HUES48 (cell line): ENCODE measurements at regions not wholly inside any gene's neighbourhood (a gene's known extent, or its start where the extent isn't known, plus 50 kb on each side); places are given as distances from the start of the nearest gene placed in this dataset.

Experiments
- H3K27ac ChIP-seq: one replicate; pipeline ENCODE4 v1.7.0; 2013; ENCODE audit warnings: low read depth, low read length, inconsistent platforms
- H3K27me3 ChIP-seq: 2 replicates; pipeline ENCODE4 v1.6.1; 2013; ENCODE audit warnings: mild to moderate bottlenecking, low read length; ENCODE audit not compliant: control insufficient read depth, insufficient read depth
- H3K36me3 ChIP-seq: 2 replicates; pipeline ENCODE4 v1.6.1; 2013; ENCODE audit warnings: low read length; ENCODE audit not compliant: control insufficient read depth, insufficient read depth
- H3K4me1 ChIP-seq: 2 replicates; pipeline ENCODE4 v1.6.1; 2013; ENCODE audit warnings: mild to moderate bottlenecking, low read length; ENCODE audit not compliant: control insufficient read depth, insufficient read depth
- H3K4me3 ChIP-seq: 2 replicates; pipeline ENCODE4 v1.5.1; 2013; ENCODE audit warnings: mild to moderate bottlenecking, low read depth, low read length
- H3K9ac ChIP-seq: 2 replicates; pipeline ENCODE4 v1.6.1; 2013; ENCODE audit warnings: mild to moderate bottlenecking, low read depth, low read length, moderate library complexity
- H3K9me3 ChIP-seq: 2 replicates; pipeline ENCODE4 v1.6.1; 2013; ENCODE audit warnings: low read length; ENCODE audit not compliant: control insufficient read depth, insufficient read depth

- Histone ChIP-seq H3K36me3 (no peaks in the 10 kb centered on the region), H3K4me3 (no peak overlapping the region), H3K27ac (peak overlapping the region; percentile 66), H3K9ac (no peak overlapping the region), H3K9me3 (no peaks in the 10 kb centered on the region), H3K4me1 (peaks cover 25% of the 10 kb centered on the region), H3K27me3 (no peaks in the 10 kb centered on the region)
Measured at GRCh38 chr7:25753837-25754236, 398.2 kb upstream of the NFE2L3 start.

GRCh38 chr7:25754333-25754732 is 397.7 kb upstream of the NFE2L3 start:
- H3K27me3 ChIP-seq = no peaks in the 10 kb centered on the region
- H3K27ac ChIP-seq = no peak overlapping the region
- no peaks in the 10 kb centered on the region for H3K36me3 ChIP-seq

GRCh38 chr7:25754751-25755150 is 397.2 kb upstream of the NFE2L3 start:
- H3K27ac ChIP-seq = no peak overlapping the region
- H3K27me3 ChIP-seq = no peaks in the 10 kb centered on the region
- no peak overlapping the region for H3K9ac ChIP-seq
- peaks cover 33% of the 10 kb centered on the region for H3K4me1 ChIP-seq
- H3K4me3 ChIP-seq = no peak overlapping the region
- no peaks in the 10 kb centered on the region for H3K36me3 ChIP-seq
- no peaks in the 10 kb centered on the region for H3K9me3 ChIP-seq

More at GRCh38 chr7:25754333-25754732, 397.7 kb upstream of the NFE2L3 start:
- H3K9me3 ChIP-seq = no peaks in the 10 kb centered on the region
- no peak overlapping the region for H3K9ac ChIP-seq
- H3K4me3 ChIP-seq = no peak overlapping the region
- H3K4me1 ChIP-seq = peaks cover 29% of the 10 kb centered on the region

GRCh38 chr7:25756601-25757000 is 395.4 kb upstream of the NFE2L3 start:
- Histone ChIP-seq H3K4me1 (peaks cover 23% of the 10 kb centered on the region), H3K9ac (no peak overlapping the region), H3K9me3 (no peaks in the 10 kb centered on the region), H3K4me3 (no peak overlapping the region), H3K27ac (no peak overlapping the region), H3K27me3 (no peaks in the 10 kb centered on the region), H3K36me3 (no peaks in the 10 kb centered on the region)

- no peak overlapping the region for H3K27ac ChIP-seq
- H3K4me1 ChIP-seq = peaks cover 13% of the 10 kb centered on the region
- no peaks in the 10 kb centered on the region for H3K27me3 ChIP-seq
- H3K4me3 ChIP-seq = no peak overlapping the region
- no peaks in the 10 kb centered on the region for H3K36me3 ChIP-seq
- no peaks in the 10 kb centered on the region for H3K9me3 ChIP-seq
- no peak overlapping the region for H3K9ac ChIP-seq
Measured at GRCh38 chr7:25758559-25758958, 393.4 kb upstream of the NFE2L3 start.

- H3K36me3 ChIP-seq = no peaks in the 10 kb centered on the region
- H3K4me3 ChIP-seq = no peak overlapping the region
- no peaks in the 10 kb centered on the region for H3K27me3 ChIP-seq
- no peak overlapping the region for H3K27ac ChIP-seq
- H3K9me3 ChIP-seq = no peaks in the 10 kb centered on the region
- peaks cover 13% of the 10 kb centered on the region for H3K4me1 ChIP-seq
- H3K9ac ChIP-seq = no peak overlapping the region
Measured at GRCh38 chr7:25759286-25759685, 392.7 kb upstream of the NFE2L3 start.

- H3K4me3 ChIP-seq = no peak overlapping the region
- H3K4me1 ChIP-seq = peaks cover 13% of the 10 kb centered on the region
- no peak overlapping the region for H3K9ac ChIP-seq
- H3K9me3 ChIP-seq = no peaks in the 10 kb centered on the region
- H3K36me3 ChIP-seq = no peaks in the 10 kb centered on the region
- H3K27ac ChIP-seq = no peak overlapping the region
- H3K27me3 ChIP-seq = no peaks in the 10 kb centered on the region
Measured at GRCh38 chr7:25759748-25760147, 392.2 kb upstream of the NFE2L3 start.

GRCh38 chr7:25762511-25763462 is 389.2 kb upstream of the NFE2L3 start:
- Histone ChIP-seq H3K9me3 (no peaks in the 10 kb centered on the region), H3K9ac (no peak overlapping the region), H3K27me3 (no peaks in the 10 kb centered on the region), H3K27ac (no peak overlapping the region), H3K4me1 (peaks cover 13% of the 10 kb centered on the region), H3K36me3 (no peaks in the 10 kb centered on the region), H3K4me3 (no peak overlapping the region)

- peaks cover 13% of the 10 kb centered on the region for H3K4me1 ChIP-seq
- no peak overlapping the region for H3K27ac ChIP-seq
- H3K27me3 ChIP-seq = no peaks in the 10 kb centered on the region
- H3K9me3 ChIP-seq = no peaks in the 10 kb centered on the region
- H3K4me3 ChIP-seq = no peak overlapping the region
- no peaks in the 10 kb centered on the region for H3K36me3 ChIP-seq
- H3K9ac ChIP-seq = no peak overlapping the region
Measured at GRCh38 chr7:25763463-25763860, 388.5 kb upstream of the NFE2L3 start.

- no peak overlapping the region for H3K9ac ChIP-seq
- no peaks in the 10 kb centered on the region for H3K9me3 ChIP-seq
- no peak overlapping the region for H3K4me3 ChIP-seq
- no peak overlapping the region for H3K27ac ChIP-seq
- H3K4me1 ChIP-seq = peaks cover under 1% of the 10 kb centered on the region; the same call in 1 of the 2 replicates
- H3K27me3 ChIP-seq = no peaks in the 10 kb centered on the region
- no peaks in the 10 kb centered on the region for H3K36me3 ChIP-seq
Measured at GRCh38 chr7:25765110-25765655, 386.8 kb upstream of the NFE2L3 start.

GRCh38 chr7:25770235-25770634 is 381.8 kb upstream of the NFE2L3 start:
- no peak overlapping the region for H3K27ac ChIP-seq
- no peaks in the 10 kb centered on the region for H3K36me3 ChIP-seq
- H3K9ac ChIP-seq = no peak overlapping the region
- H3K27me3 ChIP-seq = no peaks in the 10 kb centered on the region
- no peaks in the 10 kb centered on the region for H3K9me3 ChIP-seq
- H3K4me1 ChIP-seq = no peaks in the 10 kb centered on the region
- H3K4me3 ChIP-seq = no peak overlapping the region
